ENCODE measurements at regions not wholly inside any gene's neighbourhood (a gene's known extent, or its start where the extent isn't known, plus 50 kb on each side); places are given as distances from the start of the nearest gene placed in this dataset.
"Not testable (repeated sequence)": the region's sequence is repeated elsewhere in the genome, so short reads cannot be mapped to it uniquely, and the experiment has no call there.

GRCh38 chr17:64784353-64785010 lies 122.4 kb upstream of the SMURF2 start:
- no peak for DNase-seq (ENCODE audit: low read depth)

- no peak for DNase-seq (ENCODE audit: low read depth)
Measured at GRCh38 chr17:64783556-64784352, 121.6 kb upstream of the SMURF2 start.

- DNase-seq (ENCODE audit: low read depth): no peak
Measured at GRCh38 chr17:64783031-64783461, 120.9 kb upstream of the SMURF2 start.

- DNase-seq (ENCODE audit: low read depth): no peak
Measured at GRCh38 chr17:64781810-64782555, 119.9 kb upstream of the SMURF2 start.

- peak; percentile 18 for DNase-seq (ENCODE audit: low read depth)
Measured at GRCh38 chr17:64781014-64781756, 119.1 kb upstream of the SMURF2 start.

- peak; percentile 52 for DNase-seq (ENCODE audit: low read depth)
Measured at GRCh38 chr17:64780096-64781013, 118.2 kb upstream of the SMURF2 start.

GRCh38 chr17:64779376-64780095 lies 117.4 kb upstream of the SMURF2 start:
- no peak for DNase-seq (ENCODE audit: low read depth)

- not testable (repeated sequence) for DNase-seq (ENCODE audit: low read depth)
Measured at GRCh38 chr17:64779098-64779375, 116.9 kb upstream of the SMURF2 start.

GRCh38 chr17:64778240-64779097 lies 116.4 kb upstream of the SMURF2 start:
- DNase-seq (ENCODE audit: low read depth): peak; percentile 21

GRCh38 chr17:64777415-64778239 lies 115.5 kb upstream of the SMURF2 start:
- DNase-seq (ENCODE audit: low read depth): no peak

- DNase-seq (ENCODE audit: low read depth): peak; percentile 58
Measured at GRCh38 chr17:64776720-64777414, 114.8 kb upstream of the SMURF2 start.

- no peak for DNase-seq (ENCODE audit: low read depth)
Measured at GRCh38 chr17:64775701-64776570, 113.8 kb upstream of the SMURF2 start.

- no peak for DNase-seq (ENCODE audit: low read depth)
Measured at GRCh38 chr17:64774888-64775540, 112.9 kb upstream of the SMURF2 start.

GRCh38 chr17:64773836-64774761 lies 112.0 kb upstream of the SMURF2 start:
- no peak for DNase-seq (ENCODE audit: low read depth)

GRCh38 chr17:64773386-64773835 lies 111.3 kb upstream of the SMURF2 start:
- no peak for DNase-seq (ENCODE audit: low read depth)
